HTR-8/SVneo (cell line): ENCODE measurements at regions not wholly inside any gene's neighbourhood (a gene's known extent, or its start where the extent isn't known, plus 50 kb on each side); places are given as distances from the start of the nearest gene placed in this dataset.
A peak's percentile ranks its signal among the peaks of the same experiment; 100 is the strongest.

Experiments
- DNase-seq: peaks from one replicate; pipeline ENCODE4 v3.0.0; 2011; ENCODE audit warnings: low spot score, mixed read lengths; ENCODE audit not compliant: insufficient read length
- FAIRE-seq: peaks from 2 replicates; lab custom pipeline; 2011; peaks lifted over from hg19 to GRCh38; lab: Jason Lieb, UNC

DNA sequence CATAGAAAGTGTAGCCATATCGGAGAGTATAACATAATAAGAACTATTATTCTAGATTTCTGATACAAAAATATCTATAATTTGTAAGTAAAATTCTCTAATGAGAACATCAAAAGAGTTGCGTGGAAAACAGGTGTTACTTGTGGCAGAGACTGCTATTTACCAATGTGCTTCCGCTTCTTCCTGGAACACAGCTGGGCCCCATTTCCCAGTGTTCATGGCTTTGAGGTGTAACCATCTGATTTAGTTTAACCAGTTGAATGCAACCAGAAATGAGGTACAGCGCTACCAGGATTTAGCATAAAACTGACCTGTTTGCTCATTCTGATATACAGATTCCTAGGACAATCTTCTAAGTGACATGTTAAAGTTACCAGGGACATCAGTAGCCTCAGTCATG, 1055.2 kb downstream of the IGSF11 start:
- FAIRE-seq (no peak), DNase-seq (no peak)

DNA sequence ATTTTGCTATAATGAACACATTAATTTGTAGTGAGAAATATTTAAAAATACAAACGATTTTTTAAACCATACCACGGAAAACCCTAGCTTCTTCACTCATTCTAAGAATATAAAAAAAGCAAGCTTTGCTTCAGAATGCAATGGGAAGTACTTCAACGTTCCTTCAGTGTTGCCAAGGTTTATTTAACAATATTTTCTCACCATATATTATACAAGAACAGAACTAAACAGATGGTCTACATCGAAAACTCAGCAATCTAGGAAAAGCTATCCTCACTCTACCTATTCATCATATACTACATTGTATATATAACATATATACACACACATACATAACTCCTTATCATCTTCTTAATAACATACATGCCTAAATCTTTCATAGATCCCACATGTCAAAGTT, 1047.4 kb downstream of the IGSF11 start:
- DNase-seq = no peak
- FAIRE-seq = no peak

DNA sequence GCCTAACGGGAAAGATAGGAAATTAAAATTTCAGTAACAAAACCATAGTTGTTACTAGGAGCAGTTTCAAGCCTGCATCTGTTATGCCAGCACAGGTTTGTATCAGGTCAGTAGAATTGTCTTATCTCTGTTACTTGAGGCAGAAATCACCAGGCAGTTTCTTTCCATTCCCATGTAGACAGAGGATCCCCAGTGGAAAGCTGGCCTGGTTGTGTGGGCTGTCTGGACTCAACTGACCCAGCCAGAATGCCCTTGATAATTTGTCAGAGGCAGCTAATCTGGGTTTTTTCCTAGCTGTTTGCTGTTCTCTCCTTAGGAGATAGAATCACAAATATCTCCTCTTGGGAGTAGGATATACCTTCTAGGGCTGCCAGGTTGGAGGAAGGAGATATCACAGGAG, 1044.7 kb downstream of the IGSF11 start:
- DNase-seq = no peak
- FAIRE-seq = no peak

DNA sequence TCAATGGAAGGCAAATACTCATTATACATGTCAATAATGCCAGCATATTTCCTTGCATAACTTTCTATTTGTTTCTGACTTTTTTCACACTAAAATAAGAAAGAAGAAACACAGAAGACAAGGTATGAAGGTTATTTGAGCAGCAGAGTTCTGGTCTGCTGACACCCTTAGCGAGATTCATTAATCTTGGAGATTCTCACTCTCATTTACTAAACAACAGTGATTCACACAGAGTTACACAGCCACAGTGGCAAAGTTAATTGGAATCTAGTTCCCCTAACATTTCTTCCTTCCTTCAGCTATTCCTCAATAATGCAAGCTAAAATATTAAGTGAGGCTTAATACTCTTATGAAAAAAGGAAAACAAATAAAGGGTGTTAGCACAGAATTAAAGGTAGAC, 1044.0 kb downstream of the IGSF11 start:
- DNase-seq (no peak), FAIRE-seq (no peak)

DNA sequence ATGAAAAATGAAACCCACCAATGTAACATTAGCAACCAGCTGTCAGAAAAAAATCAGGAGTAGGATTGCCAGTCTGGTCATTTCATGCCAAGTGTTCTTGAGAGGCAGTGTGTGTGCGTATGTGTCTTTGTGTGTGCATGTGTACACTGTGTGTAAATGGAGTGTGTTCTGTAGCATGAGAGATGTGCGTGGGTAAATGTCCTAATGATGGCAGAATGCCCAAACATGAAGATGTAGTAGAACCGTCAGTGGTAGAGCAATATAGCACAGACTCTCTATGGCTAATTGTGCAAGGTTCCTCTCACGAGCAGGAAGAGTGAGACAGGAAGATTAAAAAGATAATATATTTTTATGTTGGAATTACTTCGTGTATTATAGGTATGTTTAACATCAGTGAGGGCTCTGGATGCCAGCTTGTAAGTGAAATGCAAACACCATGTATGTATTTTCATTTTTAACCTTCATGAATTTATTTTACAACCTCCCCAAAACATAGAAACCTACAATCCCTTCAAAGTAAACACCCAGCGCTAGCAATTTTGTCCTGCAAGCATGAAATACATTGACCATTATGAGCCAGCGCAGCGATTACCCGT, 1038.7 kb downstream of the IGSF11 start:
- no peak for DNase-seq
- no peak for FAIRE-seq

DNA sequence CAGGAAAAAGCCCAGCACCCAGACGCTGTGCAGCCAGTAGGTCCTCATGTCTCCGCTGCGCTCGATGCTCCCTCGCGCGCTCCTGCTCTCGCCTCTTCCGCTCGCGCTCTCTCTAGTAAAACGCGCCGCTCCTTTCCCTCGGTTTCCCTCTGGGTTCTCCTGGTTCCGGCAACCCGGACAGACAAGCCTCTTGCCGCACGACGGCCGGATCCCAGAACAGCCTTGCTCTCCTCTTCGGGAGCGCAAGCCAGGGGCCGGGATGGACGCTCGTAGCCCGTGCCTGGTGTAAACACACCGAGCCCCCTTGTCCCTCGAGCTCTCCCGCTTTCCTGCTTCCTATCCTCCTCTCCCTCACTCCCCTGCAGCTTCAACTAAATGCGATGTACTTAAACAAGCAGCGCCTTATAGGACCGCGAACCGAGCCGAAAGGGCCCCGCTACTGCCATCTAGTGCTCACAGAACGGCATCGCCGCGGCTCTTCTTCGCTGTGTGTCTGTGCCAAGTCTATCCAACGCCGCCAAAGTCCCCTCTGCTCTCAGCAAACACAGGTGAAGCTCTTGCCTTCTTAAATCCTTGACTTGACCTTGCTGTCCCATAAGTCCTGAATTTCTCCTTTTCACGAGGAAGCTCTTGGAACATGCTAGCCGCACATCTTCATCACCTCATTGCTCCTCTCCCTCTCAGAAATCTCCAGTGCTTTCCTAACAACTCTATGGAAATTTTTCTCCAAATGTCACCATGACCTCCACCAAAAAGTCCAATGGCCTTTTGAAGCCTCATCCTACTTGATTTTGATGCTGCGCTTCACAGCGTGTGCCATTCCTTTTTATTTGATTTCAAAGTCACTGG, 1037.2 kb downstream of the IGSF11 start:
- FAIRE-seq = no peak
- peak; percentile 12 for DNase-seq

DNA sequence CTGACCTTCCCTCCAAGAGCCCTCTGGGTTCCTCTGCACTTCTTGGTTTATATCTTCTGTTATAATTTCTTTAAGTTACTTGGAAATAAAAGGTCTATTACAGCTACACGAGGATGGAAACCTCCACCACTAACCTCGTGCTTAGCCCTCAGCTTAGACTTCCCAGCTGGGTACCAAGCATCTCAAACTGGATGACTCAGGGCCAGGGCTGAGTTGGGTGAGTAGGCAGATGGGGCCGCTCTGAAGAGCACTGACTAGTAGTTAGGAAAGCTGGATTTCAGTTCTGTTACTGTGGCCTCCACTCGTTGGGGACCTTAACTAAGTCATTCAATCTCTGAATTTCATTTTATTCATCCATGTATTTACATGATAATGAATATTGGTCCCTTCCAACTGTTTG, 1036.6 kb downstream of the IGSF11 start:
- DNase-seq = no peak
- FAIRE-seq = no peak

DNA sequence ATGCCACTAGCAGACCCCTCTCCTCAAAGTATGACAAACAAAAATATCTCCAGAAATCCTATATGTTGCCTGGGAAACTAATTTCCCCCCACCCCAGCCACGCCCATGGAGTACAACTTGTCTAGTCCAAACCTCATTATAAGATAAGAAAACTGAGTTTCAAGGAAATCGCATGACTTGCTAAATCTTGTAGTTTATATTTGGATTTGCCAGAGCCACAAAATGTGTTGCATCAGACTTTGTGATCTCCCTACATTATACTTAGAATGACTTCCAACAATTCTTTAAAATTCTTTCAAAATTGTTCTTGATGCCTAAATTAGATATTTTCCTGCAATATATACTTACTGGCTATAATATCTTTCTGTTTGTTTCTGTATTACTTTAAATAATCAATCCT, 1034.4 kb downstream of the IGSF11 start:
- FAIRE-seq = no peak

DNA sequence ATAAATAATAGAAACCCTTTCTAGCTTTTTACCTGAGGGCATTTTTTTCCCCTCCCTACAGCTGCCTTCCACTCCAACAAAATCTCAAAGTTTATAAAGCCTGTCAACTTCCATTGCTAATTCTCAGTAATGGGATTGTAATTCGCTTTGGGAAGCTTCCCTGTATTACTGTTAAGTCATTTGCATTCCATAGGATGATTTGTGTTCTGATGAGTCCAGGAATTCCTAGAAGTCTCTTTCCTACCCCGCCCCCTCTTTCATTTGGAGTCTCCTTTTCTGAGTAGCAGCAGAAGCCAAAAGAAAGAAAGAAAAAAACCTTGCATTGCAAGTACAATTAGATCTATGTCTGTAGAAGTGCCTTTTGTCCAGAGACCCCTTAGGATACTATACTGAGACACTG, 1033.3 kb downstream of the IGSF11 start:
- DNase-seq = no peak
- FAIRE-seq = no peak

More for the DNA sequence above, 1034.4 kb downstream of the IGSF11 start:
- no peak for DNase-seq

DNA sequence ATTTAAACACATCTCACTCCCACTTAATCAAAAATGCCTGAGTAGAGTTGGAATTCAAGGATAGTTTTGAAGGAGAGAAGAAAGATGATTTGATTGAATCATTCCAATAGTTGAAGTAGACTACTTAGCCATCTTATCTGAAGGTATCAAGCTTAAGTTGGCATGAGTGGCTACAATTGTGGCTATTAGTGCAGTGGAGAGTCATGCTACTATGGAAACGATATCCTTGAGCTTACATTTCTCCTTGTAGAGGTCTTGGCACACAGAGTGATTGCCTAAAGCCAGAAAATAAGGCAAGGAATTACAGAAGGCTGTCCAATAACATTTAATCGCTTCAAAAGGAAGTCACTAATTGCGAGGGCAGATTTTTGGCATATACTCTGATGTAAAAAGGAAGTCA, 1022.7 kb downstream of the IGSF11 start:
- DNase-seq (no peak), FAIRE-seq (no peak)

DNA sequence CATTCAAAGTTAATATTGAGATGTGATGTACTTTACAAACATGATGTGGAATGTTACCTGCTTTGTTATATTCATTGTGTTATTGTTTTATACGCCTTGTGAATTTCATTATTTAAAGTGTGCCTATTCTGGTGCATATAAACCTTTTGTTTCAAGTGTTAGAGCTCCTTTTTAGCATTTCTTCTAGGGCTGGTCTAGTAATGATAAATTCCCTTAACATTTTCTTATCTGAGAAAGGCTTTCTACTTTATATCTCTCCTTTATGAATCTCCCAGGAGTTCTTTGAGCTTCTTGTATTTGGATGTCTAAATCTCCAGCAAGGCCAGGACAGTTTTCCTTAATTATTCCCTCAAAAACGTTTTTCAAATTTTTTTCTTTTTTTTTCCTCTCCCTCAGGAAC, 1005.6 kb downstream of the IGSF11 start:
- FAIRE-seq (no peak), DNase-seq (no peak)

DNA sequence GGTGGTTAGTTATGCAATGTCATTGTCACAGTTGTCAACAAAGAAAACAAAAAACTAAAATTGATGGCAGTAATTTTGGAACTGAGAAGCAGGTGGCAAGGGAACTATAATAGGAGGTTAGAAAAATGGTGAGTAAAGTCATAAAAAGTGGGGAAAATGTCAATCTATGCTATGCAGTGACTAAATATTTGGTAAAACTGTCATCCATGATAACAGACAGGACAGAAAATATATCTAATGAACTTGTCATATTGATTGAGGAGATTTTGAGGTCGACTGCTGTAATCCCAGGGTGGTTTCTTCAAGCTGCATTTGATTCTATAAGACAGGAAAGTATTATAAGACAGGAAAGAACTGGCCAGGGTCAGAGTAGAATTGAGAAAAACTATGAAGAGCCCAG, 998.4 kb downstream of the IGSF11 start:
- FAIRE-seq = no peak
- DNase-seq = no peak

DNA sequence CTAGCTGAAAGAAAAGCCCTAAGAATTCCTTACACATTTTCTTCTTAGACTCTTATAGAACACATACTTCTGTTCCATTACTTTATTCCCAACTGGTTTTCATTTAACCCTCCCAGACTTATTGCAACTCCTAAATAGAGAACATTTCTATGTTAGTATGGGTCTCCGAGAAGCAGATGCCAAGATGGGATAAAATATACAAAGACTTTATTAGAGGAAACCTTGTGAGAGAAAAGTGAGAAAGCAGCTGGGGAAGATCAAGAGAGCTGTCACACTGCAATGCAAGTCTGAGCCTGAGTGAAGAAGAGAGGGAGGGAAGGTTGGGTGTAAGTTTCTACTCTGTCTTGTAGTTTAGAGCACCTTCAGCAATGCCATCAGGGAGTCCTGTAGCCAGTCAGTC, 979.3 kb downstream of the IGSF11 start:
- FAIRE-seq = no peak
- no peak for DNase-seq

DNA sequence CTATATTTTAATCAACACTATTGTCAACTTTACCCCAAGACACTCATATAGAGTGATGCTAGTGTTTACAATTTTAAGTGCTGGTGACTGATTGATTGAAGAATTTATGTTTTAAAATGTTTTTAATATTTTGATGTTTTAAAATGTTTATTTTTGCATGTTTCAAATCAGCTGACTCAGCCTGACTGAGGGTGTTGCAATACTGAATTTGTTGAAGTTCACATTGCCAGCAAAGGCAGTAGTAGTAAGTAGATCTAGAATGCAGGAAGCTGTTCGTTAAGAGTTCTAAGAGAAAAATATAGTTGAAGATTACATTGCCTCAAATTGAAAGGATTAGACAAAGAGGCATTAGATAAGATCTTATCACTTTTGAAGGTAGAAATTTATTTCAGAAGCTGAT, 977.6 kb downstream of the IGSF11 start:
- no peak for DNase-seq
- no peak for FAIRE-seq

DNA sequence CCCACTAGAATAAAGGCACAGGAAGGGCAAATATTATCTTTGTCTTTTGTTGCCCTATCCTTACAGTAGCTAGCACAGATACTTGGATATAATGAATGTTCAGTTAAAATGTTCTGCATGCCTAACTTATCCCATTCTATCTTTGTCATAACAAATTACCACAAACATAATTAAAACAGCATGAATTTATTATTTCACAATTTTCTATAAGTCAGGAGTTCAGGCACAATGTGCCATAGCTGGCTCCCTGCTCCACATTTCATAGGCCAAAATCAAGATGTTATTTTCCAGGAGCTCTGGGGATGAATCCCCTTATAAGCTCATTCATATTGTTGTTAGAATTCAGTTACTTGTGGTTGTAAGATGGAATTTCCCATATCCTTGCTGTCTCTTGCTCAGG, 975.5 kb downstream of the IGSF11 start:
- FAIRE-seq = no peak

DNA sequence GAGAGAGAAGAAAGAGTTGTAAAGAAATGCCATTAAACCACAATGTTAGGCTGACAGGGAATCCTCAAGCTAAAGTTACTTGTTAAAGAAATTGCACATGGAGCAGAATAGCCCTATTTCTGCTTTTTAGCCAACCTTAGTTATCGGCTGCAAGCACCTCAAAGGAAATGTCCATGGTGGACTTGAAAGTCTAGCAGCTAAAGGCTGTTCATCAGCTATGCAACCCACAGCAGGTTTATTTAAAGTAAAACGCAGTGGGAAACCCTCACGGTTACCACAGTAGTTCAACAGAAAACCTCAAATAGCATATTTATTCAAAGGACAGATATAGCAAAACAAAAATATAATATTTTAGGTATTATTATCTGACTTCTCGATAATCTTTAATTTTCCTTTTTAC, 967.2 kb downstream of the IGSF11 start:
- DNase-seq = no peak
- FAIRE-seq = no peak

More for the DNA sequence above, 975.5 kb downstream of the IGSF11 start:
- no peak for DNase-seq

DNA sequence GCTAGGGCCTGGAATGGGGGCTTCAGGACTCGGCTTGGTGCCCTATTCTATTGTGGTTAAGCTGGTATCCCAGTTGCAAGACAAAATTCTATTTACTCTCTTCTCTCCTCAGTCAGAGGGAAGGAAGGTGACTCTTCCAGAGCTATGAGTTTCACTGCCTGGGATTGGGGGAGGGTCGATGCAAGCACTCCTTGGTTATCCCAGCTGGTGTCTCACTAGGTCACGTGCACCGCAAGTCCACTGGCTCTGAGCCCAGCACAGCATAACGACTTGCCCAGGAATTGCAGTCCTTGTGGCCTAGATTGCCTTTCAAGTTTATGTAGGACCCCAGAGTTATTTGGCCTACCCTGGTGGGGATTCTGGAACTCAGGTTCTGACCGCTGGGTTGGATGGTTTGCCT, 958.8 kb downstream of the IGSF11 start:
- FAIRE-seq (no peak), DNase-seq (no peak)

DNA sequence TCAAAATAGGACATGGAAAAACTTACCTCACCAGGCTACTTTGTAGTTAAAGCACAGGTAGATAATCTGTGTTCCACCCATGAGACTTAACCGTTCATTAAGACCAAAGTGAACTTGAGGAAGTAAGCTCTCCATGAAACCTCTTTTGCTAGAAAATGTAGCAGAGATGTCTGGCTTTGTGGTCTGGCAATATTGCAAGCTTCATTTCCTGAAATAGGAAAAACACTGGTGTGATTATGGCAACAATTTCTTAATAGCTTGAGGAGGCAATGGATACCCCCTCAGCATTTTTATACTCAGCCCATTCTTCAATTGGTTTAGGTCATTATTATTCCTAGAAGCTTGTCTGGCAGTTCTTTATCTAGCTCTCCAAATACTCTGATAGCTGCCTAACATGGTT, 957.3 kb downstream of the IGSF11 start:
- FAIRE-seq = no peak

DNA sequence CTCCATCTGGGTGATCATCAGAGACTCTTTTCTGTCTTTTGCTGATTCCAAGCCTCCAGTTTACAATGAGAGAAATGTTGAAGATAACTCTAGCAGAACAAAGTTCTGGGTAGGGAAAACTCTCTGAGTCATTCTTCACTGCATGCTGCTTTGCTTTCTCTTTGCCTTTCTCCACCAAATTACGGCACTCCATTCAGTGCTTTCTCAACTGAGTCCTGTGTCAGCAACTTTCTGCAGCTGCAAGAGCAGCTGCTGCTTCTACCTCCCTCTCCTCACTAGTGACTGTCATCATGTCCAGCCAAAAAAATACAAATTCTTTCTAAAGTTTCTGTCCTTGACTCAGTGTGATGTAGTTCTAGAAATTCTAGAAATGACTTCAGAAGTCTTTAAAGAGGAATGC, 953.8 kb downstream of the IGSF11 start:
- FAIRE-seq (no peak), DNase-seq (no peak)

More for the DNA sequence above, 957.3 kb downstream of the IGSF11 start:
- no peak for DNase-seq

DNA sequence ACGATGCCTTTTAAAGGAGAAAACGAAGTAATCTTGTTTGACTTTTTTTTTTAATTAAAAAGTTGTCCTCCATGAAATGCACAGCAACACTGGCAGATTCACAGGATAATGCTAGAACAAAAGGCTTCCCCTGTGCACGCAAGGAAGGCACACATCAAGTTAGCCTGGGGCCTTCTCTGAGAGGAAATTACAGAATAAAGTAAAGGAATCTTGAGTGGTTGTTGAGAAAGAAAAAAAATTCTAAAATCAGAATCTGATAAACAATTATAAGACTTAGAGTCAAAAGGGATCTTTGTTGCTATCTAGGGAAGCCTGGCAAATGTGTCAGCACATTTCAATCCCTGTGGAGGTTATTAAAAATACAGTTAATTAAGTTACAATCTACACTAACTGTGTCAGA, 946.0 kb downstream of the IGSF11 start:
- FAIRE-seq (no peak), DNase-seq (no peak)

DNA sequence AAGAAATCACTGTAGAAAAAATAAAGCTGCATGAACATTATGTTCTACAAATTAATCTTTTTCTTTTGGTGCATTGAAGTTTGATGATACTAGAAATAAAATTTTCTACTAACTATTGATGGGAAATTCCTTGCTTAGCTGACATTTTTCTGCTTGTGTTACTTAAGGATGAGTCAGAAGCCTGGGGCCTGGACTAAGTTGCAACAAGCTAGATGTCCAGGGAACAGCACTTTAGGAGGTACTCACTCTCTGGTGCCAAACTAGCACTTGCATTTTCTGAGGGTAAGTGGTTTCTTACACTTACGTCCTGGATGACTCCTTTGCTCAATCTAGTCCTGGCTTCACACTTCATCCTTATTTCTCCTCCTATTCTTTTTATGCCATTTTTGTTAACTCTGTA, 945.1 kb downstream of the IGSF11 start:
- DNase-seq (no peak), FAIRE-seq (no peak)

DNA sequence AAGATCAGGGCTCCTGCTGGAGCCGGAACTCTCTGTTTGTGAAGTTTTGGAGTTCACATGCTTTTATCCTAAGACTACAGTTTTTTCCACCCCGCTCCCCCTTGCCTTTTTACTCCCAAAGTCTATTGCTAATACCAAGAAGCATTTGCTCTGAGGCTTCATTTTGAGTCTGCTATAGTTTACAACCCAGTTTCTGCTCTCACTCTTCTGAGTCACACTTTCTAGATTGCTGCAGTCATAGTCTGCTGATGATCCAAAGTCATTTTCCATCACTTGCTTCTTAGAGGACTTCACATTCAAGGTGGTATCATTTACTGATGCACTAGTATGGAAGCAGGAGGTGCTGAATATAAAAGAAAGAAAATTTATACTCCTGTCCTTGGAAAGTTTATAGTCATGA, 937.4 kb downstream of the IGSF11 start:
- FAIRE-seq = no peak
- no peak for DNase-seq
